ENCODE measurements at regions not wholly inside any gene's neighbourhood (a gene's known extent, or its start where the extent isn't known, plus 50 kb on each side); places are given as distances from the start of the nearest gene placed in this dataset.

DNA sequence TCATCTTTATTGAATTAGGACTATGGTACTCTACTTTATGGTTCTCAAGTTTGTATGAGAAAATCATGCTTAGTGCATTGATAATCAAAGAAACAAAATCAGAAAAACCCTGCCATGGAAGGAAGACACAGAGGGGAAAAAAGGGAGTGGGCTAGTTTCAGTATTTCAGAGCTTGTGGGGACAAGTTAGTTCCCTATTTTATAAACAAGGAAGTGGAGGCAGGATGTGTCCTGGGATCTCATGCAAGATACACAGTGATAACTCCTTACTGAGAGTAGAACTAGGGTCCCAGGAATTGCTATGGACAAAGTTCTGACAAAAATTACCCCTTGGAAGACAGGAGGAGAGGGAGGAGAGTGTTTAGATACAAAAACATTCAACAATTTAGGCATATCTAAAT is 1277.3 kb downstream of the UQCRFS1 start:
- no peaks in the 10 kb centered on the region for H4K20me1 ChIP-seq (ENCODE audit: control insufficient read depth, insufficient read depth)
- no peak for DNase-seq (ENCODE audit: low read depth, low spot score)
- SMC1A ChIA-PET (ENCODE audit: uncharacterized antibody, unreplicated experiment): no interaction called here
- RAD21 ChIA-PET (ENCODE audit: unreplicated experiment): no interaction called here
- no TSS peak for BruUV-seq (replicated peaks)
- CTCF ChIA-PET: no interaction called here
- no peak overlapping the region for H3K4me2 ChIP-seq (ENCODE audit: control insufficient read depth, insufficient read depth)
- H2AFZ ChIP-seq (ENCODE audit: control insufficient read depth, low read depth, low read length): no peak overlapping the region
- in situ Hi-C loops (cut with MboI) (no loop called here), intact Hi-C loops (cut with micrococcal nuclease; ENCODE audit: unreplicated experiment) (no loop called here)
- no peaks in the 10 kb centered on the region for H3K79me2 ChIP-seq (ENCODE audit: control insufficient read depth, insufficient read depth, low read length)
- no peaks in the 10 kb centered on the region for H3K36me3 ChIP-seq (ENCODE audit: control insufficient read depth in 2 of 2, insufficient read depth in 2 of 2, low read length in 1 of 2)
- FAIRE-seq: no peak
- H3K4me1 ChIP-seq (ENCODE audit: control insufficient read depth, insufficient read depth, low read length): no peaks in the 10 kb centered on the region
- no peak for TF ChIP-seq ATF7 (IDR thresholded peaks at IDR 0.05; ENCODE audit: low read depth)
- no peak for TF ChIP-seq ZNF24 (IDR thresholded peaks at IDR 0.05)
- no peak for TF ChIP-seq RUNX3 (IDR thresholded peaks at IDR 0.05; ENCODE audit: low read length)
- TF ChIP-seq MLLT1 (IDR thresholded peaks at IDR 0.05): no peak
- TF ChIP-seq RBBP5 (conservative IDR thresholded peaks at IDR 0.05): no peak
- TF ChIP-seq SMARCA5 (IDR thresholded peaks at IDR 0.05): no peak
- no peak for TF ChIP-seq ETV6 (conservative IDR thresholded peaks at IDR 0.05 in 1 of 2, IDR thresholded peaks at IDR 0.05 in 1 of 2; ENCODE audit: borderline replicate concordance in 1 of 2, low read depth in 1 of 2)
- TF ChIP-seq, protein P1, sequence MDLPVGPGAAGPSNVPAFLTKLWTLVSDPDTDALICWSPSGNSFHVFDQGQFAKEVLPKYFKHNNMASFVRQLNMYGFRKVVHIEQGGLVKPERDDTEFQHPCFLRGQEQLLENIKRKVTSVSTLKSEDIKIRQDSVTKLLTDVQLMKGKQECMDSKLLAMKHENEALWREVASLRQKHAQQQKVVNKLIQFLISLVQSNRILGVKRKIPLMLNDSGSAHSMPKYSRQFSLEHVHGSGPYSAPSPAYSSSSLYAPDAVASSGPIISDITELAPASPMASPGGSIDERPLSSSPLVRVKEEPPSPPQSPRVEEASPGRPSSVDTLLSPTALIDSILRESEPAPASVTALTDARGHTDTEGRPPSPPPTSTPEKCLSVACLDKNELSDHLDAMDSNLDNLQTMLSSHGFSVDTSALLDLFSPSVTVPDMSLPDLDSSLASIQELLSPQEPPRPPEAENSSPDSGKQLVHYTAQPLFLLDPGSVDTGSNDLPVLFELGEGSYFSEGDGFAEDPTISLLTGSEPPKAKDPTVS (IDR thresholded peaks at IDR 0.05; ENCODE audit: low read depth, low read length): no peak
- TF ChIP-seq ZNF622 (IDR thresholded peaks at IDR 0.05): no peak
- no peak for TF ChIP-seq TAF1 (IDR thresholded peaks at IDR 0.05; ENCODE audit: borderline replicate concordance, low read depth, low read length)
- no peak for TF ChIP-seq SIX5 (IDR thresholded peaks at IDR 0.05; ENCODE audit: low read depth, low read length, severe bottlenecking)
- H3K27me3 ChIP-seq (replicated peaks in 1 of 2; ENCODE audit: control insufficient read depth in 2 of 2, insufficient read depth in 2 of 2, low read length in 1 of 2): no peaks in the 10 kb centered on the region
- no peak for ATAC-seq
- no peak overlapping the region for H3K4me3 ChIP-seq
- no peaks in the 10 kb centered on the region for H3K9me3 ChIP-seq (replicated peaks; ENCODE audit: control insufficient read depth, insufficient read depth, low read length)
- no peak overlapping the region for H3K27ac ChIP-seq (ENCODE audit: control insufficient read depth, insufficient read depth)
- POLR2A ChIA-PET: no interaction called here
- H3K9ac ChIP-seq (ENCODE audit: control insufficient read depth, insufficient read depth, low read length): no peak overlapping the region
